ENCODE measurements at regions not wholly inside any gene's neighbourhood (a gene's known extent, or its start where the extent isn't known, plus 50 kb on each side); places are given as distances from the start of the nearest gene placed in this dataset.

- TF ChIP-seq SMC3 (IDR thresholded peaks at IDR 0.05; ENCODE audit: borderline replicate concordance, low read length) (no peak), MTA2 (IDR thresholded peaks at IDR 0.05; ENCODE audit: low read depth) (no peak), CREM (IDR thresholded peaks at IDR 0.05; ENCODE audit: low read depth) (no peak), REST (IDR thresholded peaks at IDR 0.05; ENCODE audit: low read depth, low read length) (no peak), IKZF1 (conservative IDR thresholded peaks at IDR 0.05) (no peak)
These were observed 1310.8 kb upstream of the WWC1 start (continued) for GRCh38 chr5:166980666-166981065.

GRCh38 chr5:166982226-166982625 is 1309.2 kb upstream of the WWC1 start:
- Histone ChIP-seq H3K36me3 (ENCODE audit: control insufficient read depth in 2 of 2, insufficient read depth in 2 of 2, low read length in 1 of 2) (no peaks in the 10 kb centered on the region), H3K4me1 (ENCODE audit: control insufficient read depth, insufficient read depth, low read length) (no peaks in the 10 kb centered on the region), H3K27me3 (replicated peaks in 1 of 2; ENCODE audit: control insufficient read depth in 2 of 2, insufficient read depth in 2 of 2, low read length in 1 of 2) (no peaks in the 10 kb centered on the region), H3K4me3 (no peak overlapping the region), H3K79me2 (ENCODE audit: control insufficient read depth, insufficient read depth, low read length) (no peaks in the 10 kb centered on the region), H2AFZ (ENCODE audit: control insufficient read depth, low read depth, low read length) (no peak overlapping the region), H3K9ac (ENCODE audit: control insufficient read depth, insufficient read depth, low read length) (no peak overlapping the region), H3K9me3 (replicated peaks; ENCODE audit: control insufficient read depth, insufficient read depth, low read length) (no peaks in the 10 kb centered on the region), H3K4me2 (ENCODE audit: control insufficient read depth, insufficient read depth) (no peak overlapping the region), H3K27ac (ENCODE audit: control insufficient read depth, insufficient read depth) (no peak overlapping the region), H4K20me1 (ENCODE audit: control insufficient read depth, insufficient read depth) (no peaks in the 10 kb centered on the region)
- no peak for ATAC-seq
- intact Hi-C loops (cut with micrococcal nuclease; ENCODE audit: unreplicated experiment) (no loop called here), in situ Hi-C loops (cut with MboI) (no loop called here)
- POLR2A ChIA-PET = no interaction called here
- SMC1A ChIA-PET (ENCODE audit: uncharacterized antibody, unreplicated experiment) = no interaction called here
- DNase-seq (ENCODE audit: low read depth, low spot score) = no peak
- CTCF ChIA-PET = no interaction called here
- no peak for FAIRE-seq
- no TSS peak for BruUV-seq (replicated peaks)
- RAD21 ChIA-PET (ENCODE audit: unreplicated experiment) = no interaction called here
- TF ChIP-seq EP300 (IDR thresholded peaks at IDR 0.05; ENCODE audit: borderline replicate concordance in 1 of 2, control insufficient read depth in 1 of 2, low read depth in 2 of 2, low read length in 2 of 2) = no peak
- no peak for TF ChIP-seq CREB1 (IDR thresholded peaks at IDR 0.05; ENCODE audit: low read depth)
- TF ChIP-seq KAT2A (conservative IDR thresholded peaks at IDR 0.05; ENCODE audit: control insufficient read depth, low read depth, low read length) = no peak
- TF ChIP-seq IRF3 (IDR thresholded peaks at IDR 0.05) = no peak
- TF ChIP-seq MEF2B (IDR thresholded peaks at IDR 0.05; ENCODE audit: partially characterized antibody, poor library complexity, severe bottlenecking) = no peak
- no peak for TF ChIP-seq HDGF (IDR thresholded peaks at IDR 0.05)
- TF ChIP-seq RFX5 (IDR thresholded peaks at IDR 0.05; ENCODE audit: low read depth, low read length) = no peak
- no peak for TF ChIP-seq SKIL (IDR thresholded peaks at IDR 0.05; ENCODE audit: low read depth, poor library complexity, severe bottlenecking)
- no peak for TF ChIP-seq BCLAF1 (IDR thresholded peaks at IDR 0.05)
- TF ChIP-seq CEBPB (IDR thresholded peaks at IDR 0.05; ENCODE audit: borderline replicate concordance in 1 of 2, low read depth in 2 of 2, low read length in 2 of 2) = no peak

Measured in GM12878 (cell line).